ENCODE measurements at regions not wholly inside any gene's neighbourhood (a gene's known extent, or its start where the extent isn't known, plus 50 kb on each side); places are given as distances from the start of the nearest gene placed in this dataset.

- TF ChIP-seq CTCF (IDR thresholded peaks at IDR 0.05 in 8 of 11, conservative IDR thresholded peaks at IDR 0.05 in 3 of 11), result no peak
- no peak for TF ChIP-seq POLR2A (IDR thresholded peaks at IDR 0.05)
Observed at GRCh38 chr2:195443926-195444325, 213.1 kb upstream of the SLC39A10 start.

All from spleen (tissue), 7 donors.